Left cardiac atrium (tissue), 4 donors: ENCODE measurements at regions not wholly inside any gene's neighbourhood (a gene's known extent, or its start where the extent isn't known, plus 50 kb on each side); places are given as distances from the start of the nearest gene placed in this dataset.
"Not testable (repeated sequence)": the region's sequence is repeated elsewhere in the genome, so short reads cannot be mapped to it uniquely, and the experiment has no call there.

ENCODE experiments used
- ATAC-seq, 2 donors: fragments of 200-7000 bp; cut with Tn5 transposase; one replicate each; pipeline ENCODE4 v1.9.1; 2020; ENCODE audit warnings: mild to moderate bottlenecking in 2 of 2, moderate library complexity in 2 of 2
- DNase-seq: peaks from one replicate; pipeline ENCODE4 v3.0.0-alpha.2; 2020
- intact Hi-C, 2 donors: fragments of 100-400 bp; cut with DNase I; formaldehyde crosslinking; loops; one replicate each; pipeline versions ENCODE4 v1.14.1 to v1.15.1; 2022 to 2023
- donor health status: DM: no; HTN: yes; CAD: no.
- donor health status: DM: no; HTN: yes; CAD: no; lungs with severe emphysema.
- donor health status: DM: yes; HTN: yes; CAD: no.
- donor health status: Dilated cardiomyopathy.

DNA sequence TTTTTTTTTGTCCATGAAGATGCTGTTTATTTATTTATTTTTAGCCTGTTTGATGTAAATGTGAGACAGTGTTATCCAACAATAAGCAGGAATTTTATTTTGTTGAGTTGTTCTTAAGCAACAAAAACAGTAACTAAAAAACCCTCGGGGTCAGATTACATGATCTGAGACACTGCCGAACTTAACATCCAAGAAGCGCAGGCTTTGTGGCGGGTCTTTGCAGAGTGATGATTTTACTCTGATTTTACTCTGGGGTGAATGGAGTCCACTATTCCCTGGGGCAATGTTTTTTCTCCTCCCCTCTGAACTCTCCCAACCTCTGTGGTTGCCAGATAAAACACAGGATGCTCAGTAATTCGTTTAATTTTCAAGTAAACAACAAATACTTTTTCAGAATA is 450.1 kb upstream of the B3GAT1 start:
- DNase-seq (no peak), ATAC-seq (no peak)
- intact Hi-C loops: no loop called here

DNA sequence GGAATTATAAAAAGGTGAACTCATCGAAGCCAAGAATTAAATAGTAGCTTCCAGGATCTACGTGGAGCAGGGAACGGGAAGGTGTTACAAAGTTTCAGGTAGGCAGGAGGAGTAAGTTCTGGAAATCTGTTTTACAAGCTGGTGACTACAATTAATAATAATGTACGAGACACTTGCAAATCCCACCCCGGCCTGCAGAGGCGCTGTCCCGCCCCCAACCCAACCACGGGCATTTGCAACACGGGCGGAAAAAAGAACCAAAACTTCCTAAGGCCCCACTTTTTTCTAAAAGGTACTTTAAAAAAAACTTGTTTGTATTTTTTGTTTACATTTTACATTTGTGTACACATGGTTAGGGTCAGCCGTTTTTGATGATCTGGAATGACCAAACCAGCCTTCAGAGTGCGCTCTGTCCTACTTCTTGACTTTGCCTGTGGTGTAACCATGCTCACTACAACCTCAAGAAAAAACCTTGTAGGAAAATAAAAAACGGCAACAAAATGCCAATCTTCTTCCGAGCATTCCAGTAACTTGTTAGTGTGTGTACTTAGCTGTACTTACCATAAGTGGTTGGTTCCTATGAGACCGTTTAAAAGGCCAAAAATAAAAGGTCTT is 449.6 kb upstream of the B3GAT1 start:
- ATAC-seq (no peak), DNase-seq (no peak)
- intact Hi-C loops: no loop called here

DNA sequence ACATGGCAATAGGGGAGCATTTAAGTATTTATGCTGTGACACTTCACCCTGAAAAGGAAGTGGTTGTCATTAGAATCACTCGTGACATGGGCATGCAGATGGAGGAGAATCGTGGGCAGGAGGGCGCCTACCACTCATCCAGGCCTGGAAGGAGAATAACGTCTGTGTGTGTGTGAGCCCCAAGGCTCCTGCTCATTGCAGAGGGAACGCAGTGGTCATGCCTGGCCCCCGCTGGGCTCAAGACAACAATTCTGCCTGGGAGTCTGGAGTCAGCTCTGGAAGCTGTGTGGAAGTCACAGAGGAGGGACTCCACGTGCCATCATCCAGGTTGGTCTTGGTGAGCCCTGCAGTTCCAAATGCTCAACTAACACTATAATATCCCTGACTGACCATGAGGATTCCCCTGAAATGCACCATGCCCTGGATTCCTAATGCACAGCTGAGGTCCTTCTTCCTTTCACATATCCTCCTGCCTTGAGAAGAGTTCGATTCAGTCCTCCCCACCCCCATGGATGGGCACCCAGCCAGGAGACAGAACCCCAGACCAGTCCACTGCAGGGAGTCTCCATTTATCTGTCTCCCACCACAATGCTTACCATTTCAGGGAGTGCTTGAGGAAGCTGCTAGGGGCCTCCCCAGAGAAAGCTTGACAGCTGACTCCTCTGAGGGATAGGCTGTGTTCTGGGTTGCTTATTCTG is 446.9 kb upstream of the B3GAT1 start:
- intact Hi-C loops: no loop called here
- DNase-seq (no peak), ATAC-seq (no peak)

DNA sequence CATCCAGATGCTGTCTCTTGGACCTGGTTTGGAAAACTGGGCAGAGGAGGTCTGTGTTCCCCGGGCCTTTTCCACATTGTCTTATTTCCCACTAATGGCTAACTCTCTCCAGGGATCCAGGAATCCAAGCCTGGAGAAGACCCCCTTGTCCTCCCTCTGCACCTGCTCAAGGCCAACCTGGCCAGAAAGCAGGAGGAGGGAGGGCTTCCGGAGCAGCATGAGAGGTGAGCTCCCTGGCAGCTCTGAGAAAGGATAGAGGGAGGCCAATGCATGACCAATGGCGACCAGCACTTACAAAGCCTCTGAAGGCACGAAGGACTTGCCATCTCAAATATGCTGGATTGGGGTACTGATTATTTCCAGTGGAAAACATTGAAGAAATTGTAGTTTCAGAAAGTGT is 445.0 kb upstream of the B3GAT1 start:
- intact Hi-C loops: no loop called here
- ATAC-seq (no peak), DNase-seq (no peak)

DNA sequence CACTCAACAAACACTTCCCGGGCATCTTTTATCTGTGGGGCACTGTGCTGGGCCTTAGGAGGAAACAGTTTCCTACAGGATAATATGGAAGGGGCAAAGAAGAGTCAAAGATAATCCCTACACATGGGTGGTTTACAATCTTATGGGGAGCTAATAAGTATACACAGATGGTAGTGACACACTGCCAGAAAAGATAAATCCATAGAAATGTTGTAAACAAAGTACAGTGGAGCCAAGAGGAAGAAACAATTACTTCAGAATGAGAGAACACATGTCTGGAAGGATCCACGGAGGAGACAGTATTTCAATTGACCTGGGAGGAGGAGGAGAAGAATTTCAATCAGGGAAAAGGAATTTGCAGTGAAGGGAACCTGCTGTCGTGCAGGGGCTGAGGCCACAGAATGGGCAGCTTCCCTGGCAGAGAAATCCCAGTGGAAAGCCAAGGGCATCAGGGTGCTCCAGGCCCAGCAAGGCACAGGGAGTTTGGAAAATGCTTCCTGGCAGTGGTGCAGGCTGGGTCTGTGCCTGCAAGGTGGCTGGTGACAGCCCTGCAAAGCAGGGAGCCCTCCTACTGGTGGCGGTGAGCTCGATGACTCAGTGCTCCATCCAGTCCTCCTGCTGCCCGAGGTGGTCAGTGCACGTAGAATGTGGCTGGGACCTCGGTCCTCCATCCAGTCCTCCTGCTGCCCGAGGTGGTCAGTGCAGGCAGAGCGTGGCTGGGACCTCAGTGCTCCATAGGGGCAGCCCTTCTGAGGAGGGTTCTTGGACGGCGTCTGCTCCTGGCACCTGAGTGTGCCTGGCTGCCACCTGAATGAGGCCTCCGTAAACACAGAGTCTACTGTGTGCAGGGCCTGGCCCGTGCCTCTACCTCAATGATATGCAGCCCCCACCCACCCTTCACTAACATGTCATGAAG is 444.3 kb upstream of the B3GAT1 start:
- intact Hi-C loops: no loop called here
- no peak for DNase-seq

DNA sequence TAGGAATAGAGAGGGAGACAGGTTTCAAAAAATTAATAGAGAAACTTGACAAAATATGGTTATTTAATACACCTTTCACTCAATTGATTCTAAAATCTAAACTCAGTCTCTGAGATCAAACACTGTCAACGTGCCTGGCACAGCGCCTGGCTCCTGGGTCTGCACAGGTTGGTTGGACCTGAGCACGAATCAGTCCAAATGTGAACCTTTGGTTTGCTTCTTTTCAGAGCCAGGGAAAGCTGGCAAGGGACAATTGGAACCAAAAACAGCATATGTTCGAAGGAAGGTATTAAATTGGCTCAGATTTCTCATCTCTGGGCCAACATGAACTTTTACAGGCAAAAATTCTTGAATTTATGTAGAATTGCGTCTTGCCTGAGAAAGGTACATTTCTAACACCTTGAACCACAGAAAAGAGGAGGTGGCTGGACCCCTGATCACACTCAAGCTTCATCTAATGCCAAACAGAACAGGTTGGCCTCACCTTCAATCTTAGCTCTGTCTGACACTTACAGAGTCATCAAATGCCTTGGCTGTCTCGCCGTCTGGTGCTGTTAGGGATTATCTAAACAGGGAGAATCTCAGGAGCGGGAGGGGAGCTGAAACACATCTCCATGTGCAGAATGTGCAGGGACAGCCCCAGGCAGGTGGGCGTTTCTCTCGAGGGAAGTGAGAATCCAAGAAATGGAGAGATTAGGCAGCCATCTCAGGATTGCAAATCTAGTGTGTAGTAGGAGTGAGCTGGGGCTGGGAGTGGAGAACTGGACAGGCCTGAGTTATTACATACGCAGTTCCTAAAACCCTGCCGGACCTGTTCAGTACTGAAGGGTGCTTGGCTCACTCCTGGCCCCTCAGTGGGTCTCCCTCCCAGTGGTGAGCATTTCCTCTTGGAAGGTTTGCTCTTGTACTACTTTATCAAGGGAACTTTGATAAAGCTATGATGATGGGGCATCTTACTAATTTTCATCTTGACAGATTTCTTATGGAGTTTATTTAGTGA is 442.2 kb upstream of the B3GAT1 start:
- no peak for DNase-seq
- ATAC-seq: no peak

More for the DNA sequence above, 444.3 kb upstream of the B3GAT1 start:
- ATAC-seq: no peak

DNA sequence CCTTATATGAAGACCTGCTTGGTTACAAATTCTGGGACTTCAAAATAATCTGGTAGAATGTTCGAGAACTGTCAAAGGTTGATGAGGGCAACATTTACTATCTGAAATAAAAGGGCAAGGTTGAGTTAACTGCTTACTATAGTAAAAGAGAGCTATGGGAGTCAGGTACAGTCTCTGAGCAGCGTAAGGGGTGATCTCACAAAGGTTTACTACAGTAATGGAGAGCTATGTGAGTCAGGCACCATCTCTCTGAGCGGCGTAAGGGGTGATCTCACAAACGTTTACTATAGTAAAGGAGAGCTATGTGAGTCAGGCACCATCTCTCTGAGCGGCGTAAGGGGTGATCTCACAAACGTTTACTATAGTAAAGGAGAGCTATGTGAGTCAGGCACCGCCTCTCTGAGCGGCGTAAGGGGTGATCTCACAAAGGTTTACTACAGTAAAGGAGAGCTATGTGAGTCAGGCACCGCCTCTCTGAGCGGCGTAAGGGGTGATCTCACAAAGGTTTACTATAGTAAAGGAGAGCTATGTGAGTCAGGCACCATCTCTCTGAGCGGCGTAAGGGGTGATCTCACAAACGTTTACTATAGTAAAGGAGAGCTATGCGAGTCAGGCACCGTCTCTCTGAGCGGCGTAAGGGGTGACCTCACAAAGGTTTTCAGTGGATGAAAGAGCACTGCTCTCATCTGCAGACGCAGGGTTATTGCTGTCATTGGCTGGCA is 439.6 kb upstream of the B3GAT1 start:
- intact Hi-C loops, ATAC-seq, DNase-seq: not testable (repeated sequence)

More for the DNA sequence above, 442.2 kb upstream of the B3GAT1 start:
- intact Hi-C loops: no loop called here

DNA sequence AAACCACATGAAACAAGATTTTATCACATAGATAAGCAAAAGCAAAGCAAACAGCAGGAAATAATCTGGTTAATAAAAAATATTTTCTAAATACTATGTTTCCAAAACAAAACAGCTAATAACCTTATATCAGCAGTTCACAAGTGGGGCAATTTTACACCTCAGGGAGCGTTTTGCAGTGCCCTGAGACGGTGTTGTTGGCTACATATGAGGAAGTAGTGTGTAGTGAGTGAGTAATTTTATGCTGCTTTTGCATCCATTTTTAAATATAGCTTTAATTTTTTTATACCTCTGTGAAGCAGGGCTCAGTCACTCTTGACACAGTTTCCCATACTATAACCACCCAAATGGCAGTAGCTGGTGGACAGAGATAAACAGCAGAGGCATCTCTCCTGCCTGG is 438.5 kb upstream of the B3GAT1 start:
- no peak for DNase-seq
- ATAC-seq: no peak
- intact Hi-C loops: no loop called here

DNA sequence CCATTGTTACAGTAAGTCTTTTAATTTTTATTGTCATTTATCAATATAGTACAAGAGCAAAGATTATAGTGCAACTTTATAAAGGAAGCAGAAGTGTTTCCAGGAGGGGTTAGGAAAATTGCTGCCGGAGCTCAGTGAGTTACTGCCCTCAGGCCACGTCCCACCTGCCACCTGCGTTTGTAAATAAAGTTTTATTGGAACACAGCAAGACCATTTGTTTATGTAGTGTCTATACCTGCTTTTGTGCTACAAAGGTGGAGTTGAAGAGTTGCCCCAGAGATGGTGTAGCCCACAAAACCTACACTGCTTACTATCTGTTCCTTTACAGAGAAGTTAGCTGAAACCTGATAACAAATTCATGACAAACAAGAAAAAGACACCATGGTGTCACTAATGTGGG is 437.8 kb upstream of the B3GAT1 start:
- DNase-seq: no peak
- intact Hi-C loops: no loop called here
- no peak for ATAC-seq

DNA sequence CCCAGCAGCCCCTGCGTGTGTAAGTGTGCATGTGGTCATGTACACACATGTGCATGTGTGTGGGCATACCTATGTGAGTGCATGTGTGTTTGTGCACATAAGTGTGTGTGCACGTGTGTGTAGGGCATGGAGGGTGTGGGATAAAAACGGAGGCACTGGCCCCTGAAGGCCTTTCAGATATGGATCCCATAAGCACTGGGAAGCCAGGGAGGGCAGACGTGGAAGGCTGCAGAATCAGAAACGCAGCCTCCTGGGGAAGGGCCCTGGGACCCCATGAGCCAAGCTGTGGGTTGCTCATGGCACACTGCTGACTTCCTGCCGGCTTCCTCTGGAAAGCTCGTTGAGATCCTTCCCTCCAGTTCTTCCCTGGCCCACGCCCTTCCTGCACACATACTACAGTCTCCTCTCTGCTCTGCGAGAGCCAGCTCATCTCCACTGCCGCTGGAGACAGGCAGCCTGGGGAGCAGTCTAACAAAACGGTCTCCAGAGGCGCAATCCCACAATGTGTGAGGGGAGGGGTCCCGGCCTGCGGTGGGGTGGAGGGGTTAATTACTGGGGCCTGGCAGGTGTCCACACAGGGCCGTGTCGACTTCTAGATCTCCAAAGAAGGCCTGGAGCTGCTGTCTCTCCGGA is 435.2 kb upstream of the B3GAT1 start:
- intact Hi-C loops: no loop called here
- ATAC-seq (no peak), DNase-seq (no peak)

DNA sequence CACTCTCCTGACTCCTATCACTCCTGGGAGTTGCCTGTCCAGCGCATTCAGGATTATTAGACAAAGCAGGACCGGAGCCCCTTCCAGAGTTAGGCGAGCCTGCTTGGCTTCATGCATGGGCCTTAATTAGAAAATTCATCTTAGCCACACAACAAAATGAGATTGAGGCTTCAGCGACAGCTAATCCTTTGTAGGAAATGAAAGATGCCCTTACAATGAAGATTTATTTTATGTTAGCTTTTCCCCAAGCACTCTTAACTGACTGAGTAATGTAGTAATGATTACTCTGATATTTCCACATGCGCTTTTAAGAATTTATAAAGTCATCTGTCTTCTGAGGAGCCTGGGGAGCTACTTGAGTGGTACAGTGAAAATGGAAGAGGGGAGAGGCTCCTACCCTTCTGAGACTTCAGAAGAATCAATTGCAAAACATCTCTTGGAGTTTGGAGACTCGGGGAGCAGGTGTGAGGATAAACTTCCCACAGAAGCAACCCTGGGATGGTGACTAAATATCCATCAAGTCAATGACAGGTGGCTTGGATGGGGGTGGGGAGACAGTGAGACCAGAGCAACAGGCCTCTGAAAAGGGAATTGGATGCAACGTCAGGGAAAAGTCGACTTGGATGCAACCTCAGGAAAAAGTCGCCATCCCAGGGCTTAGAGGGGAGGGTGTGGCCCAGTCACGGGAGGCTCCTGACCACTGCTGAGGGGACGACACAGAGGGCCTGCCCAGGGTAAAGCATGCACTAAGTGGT is 434.5 kb upstream of the B3GAT1 start:
- ATAC-seq (no peak), DNase-seq (no peak)
- intact Hi-C loops: no loop called here

DNA sequence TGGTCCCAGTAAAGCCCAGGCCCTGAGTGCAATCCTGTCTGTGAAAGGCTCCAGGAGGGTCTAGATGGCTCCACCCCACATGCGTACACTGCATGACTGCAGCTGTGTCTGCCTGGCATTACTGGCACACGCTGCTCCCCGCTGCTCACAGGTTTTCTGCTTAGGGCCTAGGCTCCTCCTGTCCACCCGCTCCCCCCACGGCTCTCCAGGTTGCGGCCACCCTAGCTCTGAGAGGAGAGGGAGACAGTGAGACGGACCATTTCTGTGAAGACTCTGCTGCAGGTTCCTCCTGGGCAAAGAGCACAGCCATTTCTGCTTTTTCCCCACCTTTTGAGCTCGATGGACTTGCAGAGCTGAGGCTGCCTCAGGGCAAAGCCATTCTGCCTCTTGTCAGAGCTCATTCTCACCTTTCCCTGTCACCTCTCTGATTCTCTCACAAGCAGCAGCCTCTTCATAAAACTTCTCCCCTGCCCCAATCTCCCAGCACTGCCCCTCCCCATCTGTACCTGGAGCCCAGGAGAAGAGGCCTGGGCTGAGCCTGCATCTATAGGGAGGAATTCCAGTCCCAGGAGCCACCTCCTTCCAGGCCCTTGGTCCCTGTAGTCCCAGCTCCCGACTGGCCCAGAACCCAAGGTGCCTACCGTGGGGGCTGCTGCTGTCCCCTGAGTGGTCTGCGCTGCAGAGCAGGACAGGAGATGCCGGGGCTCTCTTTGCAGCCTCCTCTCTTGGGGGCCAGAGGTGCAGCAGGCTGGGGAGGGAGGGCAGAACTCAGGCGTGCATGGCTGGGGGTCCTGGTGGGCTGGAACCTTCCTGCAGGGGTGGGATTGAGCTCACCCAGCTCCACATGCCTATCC is 433.7 kb upstream of the B3GAT1 start:
- ATAC-seq (no peak), DNase-seq (no peak)
- intact Hi-C loops: no loop called here

DNA sequence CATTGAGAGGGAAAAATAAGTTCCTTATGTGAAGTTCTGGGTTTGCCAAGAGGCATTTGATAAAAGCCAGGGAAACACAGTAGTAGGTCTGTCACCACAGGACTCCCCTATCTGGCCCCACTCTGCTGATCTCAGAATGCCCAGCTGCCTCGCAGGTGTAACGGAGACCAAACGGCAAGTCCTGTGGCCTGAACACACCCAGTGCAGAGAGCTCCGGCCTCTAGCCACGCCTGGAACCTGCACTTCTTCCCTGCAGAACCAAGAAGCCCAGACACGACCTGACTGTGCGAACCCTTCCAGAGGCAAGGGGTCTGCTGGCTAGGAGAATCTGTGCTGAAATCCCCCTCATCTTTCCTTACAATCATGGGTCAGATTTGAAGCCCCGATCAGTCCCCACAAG is 432.8 kb upstream of the B3GAT1 start:
- ATAC-seq: no peak
- intact Hi-C loops: no loop called here
- DNase-seq: no peak

DNA sequence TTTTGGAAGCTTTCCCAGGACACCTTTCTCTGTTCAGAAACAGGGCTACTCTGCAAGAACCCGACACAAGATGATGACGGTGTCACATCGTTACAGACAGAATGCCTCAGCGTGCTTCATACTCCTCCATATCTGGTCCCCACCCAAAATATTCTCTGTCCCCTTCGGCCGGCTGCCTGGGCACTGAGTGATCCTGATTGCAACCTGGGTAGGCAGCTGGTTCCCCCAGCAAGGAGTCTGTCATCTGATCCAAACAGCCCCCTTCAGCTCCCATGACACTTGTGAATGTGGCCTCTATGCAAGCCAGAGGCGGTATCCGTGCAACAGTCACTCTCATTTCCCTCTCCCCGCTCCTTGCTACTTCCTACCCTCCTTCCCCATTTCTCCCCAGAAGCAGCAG is 431.7 kb upstream of the B3GAT1 start:
- ATAC-seq: no peak
- DNase-seq: no peak
- intact Hi-C loops: no loop called here

DNA sequence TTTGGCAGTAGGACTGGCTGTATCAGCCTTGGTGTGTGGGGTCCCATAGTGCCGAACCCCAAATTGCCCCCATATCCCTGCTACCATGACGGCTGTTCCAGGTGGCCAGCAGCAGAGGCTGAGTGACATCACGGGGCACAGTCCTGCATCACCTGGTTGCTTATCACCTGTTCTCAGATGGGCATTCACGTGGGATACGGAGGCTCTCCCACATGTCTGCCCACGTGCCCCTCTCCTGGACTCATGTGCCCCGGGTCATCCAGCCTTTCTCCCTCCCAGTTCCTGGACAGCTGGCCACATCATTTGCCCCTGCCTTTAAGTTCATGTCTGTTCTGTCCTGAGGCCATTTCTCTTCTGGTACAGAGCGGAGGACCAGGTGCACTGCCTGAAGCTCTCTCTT is 431.0 kb upstream of the B3GAT1 start:
- intact Hi-C loops: no loop called here
- DNase-seq: no peak

DNA sequence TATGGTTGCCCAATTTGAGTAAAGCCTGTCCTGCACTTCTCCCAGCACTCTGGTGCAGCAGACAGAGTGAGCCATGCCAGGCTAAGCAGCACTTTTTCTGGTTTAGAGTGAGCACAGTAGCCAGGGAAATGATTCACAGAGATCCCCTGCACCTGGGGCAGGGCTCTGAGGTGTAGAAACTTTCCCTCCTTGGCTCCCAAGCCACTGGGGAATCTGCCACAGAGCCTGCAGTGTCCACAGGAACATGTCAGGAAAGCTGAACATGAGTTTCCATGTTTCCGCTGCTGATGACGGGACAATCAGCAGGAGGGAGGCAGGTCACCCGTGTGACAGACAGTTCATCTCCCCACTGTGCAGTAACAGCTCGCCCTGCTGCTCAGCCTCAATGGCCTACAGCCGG is 429.9 kb upstream of the B3GAT1 start:
- ATAC-seq (no peak), DNase-seq (no peak)
- intact Hi-C loops: no loop called here

More for the DNA sequence above, 431.0 kb upstream of the B3GAT1 start:
- no peak for ATAC-seq
